Liver (tissue), 3 donors: ENCODE measurements at regions not wholly inside any gene's neighbourhood (a gene's known extent, or its start where the extent isn't known, plus 50 kb on each side); places are given as distances from the start of the nearest gene placed in this dataset.
"Not testable (repeated sequence)": the region's sequence is repeated elsewhere in the genome, so short reads cannot be mapped to it uniquely, and the experiment has no call there.

ENCODE experiments used
- CTCF ChIP-seq: fragments of 150-350 bp; IDR thresholded peaks from 2 replicates; pipeline ENCODE4 v1.5.1; 2017; ENCODE audit warnings: improper control_type of control experiment, low read depth, low read length; ENCODE audit not compliant: missing input control
- FOXA1 ChIP-seq: IDR thresholded peaks from 2 replicates; pipeline ENCODE4 v1.6.1; 2016; ENCODE audit warnings: antibody characterized with exemption
- GABPA ChIP-seq, 2 donors: IDR thresholded peaks in 1 of 2; conservative IDR thresholded peaks in 1 of 2; 2 replicates each; pipeline ENCODE4 v1.6.1; 2016; ENCODE audit warnings: antibody characterized with exemption in 2 of 2, mild to moderate bottlenecking in 1 of 2, moderate library complexity in 1 of 2
- HNF4G ChIP-seq: IDR thresholded peaks from 2 replicates; pipeline ENCODE4 v1.6.1; 2016; ENCODE audit warnings: antibody characterized with exemption
- JUND ChIP-seq, 2 donors: IDR thresholded peaks; 2 replicates each; pipeline ENCODE4 v1.6.1; 2016; ENCODE audit warnings: antibody characterized with exemption in 2 of 2
- MAX ChIP-seq: IDR thresholded peaks from 2 replicates; pipeline ENCODE4 v1.6.1; 2016; ENCODE audit warnings: antibody characterized with exemption
- NR2F2 ChIP-seq: IDR thresholded peaks from 2 replicates; pipeline ENCODE4 v1.6.1; 2016; ENCODE audit warnings: antibody characterized with exemption
- RAD21 ChIP-seq, 2 donors: IDR thresholded peaks; 2 replicates each; pipeline ENCODE4 v1.6.1; 2016; ENCODE audit warnings: antibody characterized with exemption in 2 of 2, mild to moderate bottlenecking in 2 of 2
- RXRA ChIP-seq, 2 donors: IDR thresholded peaks; 2 replicates each; pipeline ENCODE4 v1.6.1; 2017 to 2018; ENCODE audit warnings: antibody characterized with exemption in 2 of 2, mild to moderate bottlenecking in 1 of 2
- TAF1 ChIP-seq: conservative IDR thresholded peaks from 2 replicates; pipeline ENCODE4 v1.6.1; 2016; ENCODE audit warnings: antibody characterized with exemption, mild to moderate bottlenecking
- YY1 ChIP-seq: IDR thresholded peaks from 2 replicates; pipeline ENCODE4 v1.6.1; 2016; ENCODE audit warnings: antibody characterized with exemption, mild to moderate bottlenecking
- TF ChIP-seq, protein P1 (sequence below): IDR thresholded peaks from 2 replicates; pipeline ENCODE4 v1.6.1; 2016; ENCODE audit warnings: antibody characterized with exemption, mild to moderate bottlenecking
- TF ChIP-seq, protein P2 (sequence below): IDR thresholded peaks from 2 replicates; pipeline ENCODE4 v1.6.1; 2016; ENCODE audit warnings: antibody characterized with exemption
- donor health status: healthy.
- donor health status: healthy.

- TF ChIP-seq CTCF; MAX; TAF1; YY1; NR2F2; HNF4G; RXRA (IDR thresholded peaks at IDR 0.05); FOXA1; JUND (IDR thresholded peaks at IDR 0.05); RAD21 (IDR thresholded peaks at IDR 0.05); GABPA (IDR thresholded peaks at IDR 0.05 in 1 of 2, conservative IDR thresholded peaks at IDR 0.05 in 1 of 2): not testable (repeated sequence)
- TF ChIP-seq, protein P1, sequence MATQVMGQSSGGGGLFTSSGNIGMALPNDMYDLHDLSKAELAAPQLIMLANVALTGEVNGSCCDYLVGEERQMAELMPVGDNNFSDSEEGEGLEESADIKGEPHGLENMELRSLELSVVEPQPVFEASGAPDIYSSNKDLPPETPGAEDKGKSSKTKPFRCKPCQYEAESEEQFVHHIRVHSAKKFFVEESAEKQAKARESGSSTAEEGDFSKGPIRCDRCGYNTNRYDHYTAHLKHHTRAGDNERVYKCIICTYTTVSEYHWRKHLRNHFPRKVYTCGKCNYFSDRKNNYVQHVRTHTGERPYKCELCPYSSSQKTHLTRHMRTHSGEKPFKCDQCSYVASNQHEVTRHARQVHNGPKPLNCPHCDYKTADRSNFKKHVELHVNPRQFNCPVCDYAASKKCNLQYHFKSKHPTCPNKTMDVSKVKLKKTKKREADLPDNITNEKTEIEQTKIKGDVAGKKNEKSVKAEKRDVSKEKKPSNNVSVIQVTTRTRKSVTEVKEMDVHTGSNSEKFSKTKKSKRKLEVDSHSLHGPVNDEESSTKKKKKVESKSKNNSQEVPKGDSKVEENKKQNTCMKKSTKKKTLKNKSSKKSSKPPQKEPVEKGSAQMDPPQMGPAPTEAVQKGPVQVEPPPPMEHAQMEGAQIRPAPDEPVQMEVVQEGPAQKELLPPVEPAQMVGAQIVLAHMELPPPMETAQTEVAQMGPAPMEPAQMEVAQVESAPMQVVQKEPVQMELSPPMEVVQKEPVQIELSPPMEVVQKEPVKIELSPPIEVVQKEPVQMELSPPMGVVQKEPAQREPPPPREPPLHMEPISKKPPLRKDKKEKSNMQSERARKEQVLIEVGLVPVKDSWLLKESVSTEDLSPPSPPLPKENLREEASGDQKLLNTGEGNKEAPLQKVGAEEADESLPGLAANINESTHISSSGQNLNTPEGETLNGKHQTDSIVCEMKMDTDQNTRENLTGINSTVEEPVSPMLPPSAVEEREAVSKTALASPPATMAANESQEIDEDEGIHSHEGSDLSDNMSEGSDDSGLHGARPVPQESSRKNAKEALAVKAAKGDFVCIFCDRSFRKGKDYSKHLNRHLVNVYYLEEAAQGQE: not testable (repeated sequence)
- TF ChIP-seq, protein P2, sequence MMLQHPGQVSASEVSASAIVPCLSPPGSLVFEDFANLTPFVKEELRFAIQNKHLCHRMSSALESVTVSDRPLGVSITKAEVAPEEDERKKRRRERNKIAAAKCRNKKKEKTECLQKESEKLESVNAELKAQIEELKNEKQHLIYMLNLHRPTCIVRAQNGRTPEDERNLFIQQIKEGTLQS: not testable (repeated sequence)
Measured at GRCh38 chr7:80020277-80020676, 114.4 kb upstream of the GNAI1 start.
